Hematopoietic multipotent progenitor cell (in vitro differentiated cells): ENCODE measurements at regions not wholly inside any gene's neighbourhood (a gene's known extent, or its start where the extent isn't known, plus 50 kb on each side); places are given as distances from the start of the nearest gene placed in this dataset.
A peak's percentile ranks its signal among the peaks of the same experiment; 100 is the strongest.
"Not testable (repeated sequence)": the region's sequence is repeated elsewhere in the genome, so short reads cannot be mapped to it uniquely, and the experiment has no call there.

Source experiments
- DNase-seq, 3 donors: peaks; one replicate each; pipeline ENCODE4 v3.0.0-alpha.2; 2011 to 2015; ENCODE audit warnings: low read depth in 2 of 3, low spot score in 2 of 3

DNA sequence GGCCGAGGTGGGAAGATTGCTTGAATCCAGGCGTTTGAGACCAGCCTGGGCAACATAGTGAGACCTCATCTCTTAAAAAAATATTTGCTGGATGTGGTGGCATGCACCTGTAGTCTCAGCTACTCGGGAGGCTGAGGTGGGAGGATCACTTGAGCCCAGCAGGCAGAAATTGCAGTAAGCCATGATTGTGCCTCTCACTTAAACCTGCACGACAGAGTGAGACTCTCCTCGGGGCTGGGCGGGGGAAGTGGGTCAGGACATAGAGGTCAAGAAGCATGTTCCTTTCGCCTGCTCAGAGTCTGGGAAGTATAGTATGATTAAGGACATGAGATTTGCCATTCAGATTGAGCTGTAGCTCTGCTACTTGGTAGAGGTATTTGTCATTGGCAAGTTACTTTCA lies 52.3 kb downstream of the SEPTIN7 start:
- not testable (repeated sequence) for DNase-seq

DNA sequence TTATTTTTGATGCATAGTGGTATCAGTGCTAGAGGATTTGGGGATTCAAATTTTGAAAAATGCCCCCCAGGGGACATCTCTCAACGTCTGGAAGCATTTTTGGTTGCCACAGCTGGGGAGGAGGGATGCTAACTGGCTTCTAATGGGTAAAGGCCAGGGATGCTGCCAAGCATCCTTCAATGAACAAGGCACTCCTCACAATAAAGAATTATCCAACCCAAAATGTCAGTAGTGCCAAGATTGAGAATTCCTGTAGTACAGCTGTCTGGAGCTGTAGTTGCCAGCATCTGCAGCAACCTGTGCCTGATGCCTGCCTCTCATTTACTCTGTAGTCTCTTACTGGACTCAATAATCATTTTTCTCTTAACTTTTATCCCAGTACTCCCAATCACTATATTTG lies 53.5 kb downstream of the SEPTIN7 start:
- no peak for DNase-seq

- no peak for DNase-seq
Observed at GRCh38 chr7:35856175-35856574, 55.3 kb downstream of the SEPTIN7 start.

GRCh38 chr7:35860664-35861063 lies 59.8 kb downstream of the SEPTIN7 start:
- DNase-seq: no peak

- DNase-seq: no peak
Observed at GRCh38 chr7:35865287-35865686, 64.4 kb downstream of the SEPTIN7 start.

DNA sequence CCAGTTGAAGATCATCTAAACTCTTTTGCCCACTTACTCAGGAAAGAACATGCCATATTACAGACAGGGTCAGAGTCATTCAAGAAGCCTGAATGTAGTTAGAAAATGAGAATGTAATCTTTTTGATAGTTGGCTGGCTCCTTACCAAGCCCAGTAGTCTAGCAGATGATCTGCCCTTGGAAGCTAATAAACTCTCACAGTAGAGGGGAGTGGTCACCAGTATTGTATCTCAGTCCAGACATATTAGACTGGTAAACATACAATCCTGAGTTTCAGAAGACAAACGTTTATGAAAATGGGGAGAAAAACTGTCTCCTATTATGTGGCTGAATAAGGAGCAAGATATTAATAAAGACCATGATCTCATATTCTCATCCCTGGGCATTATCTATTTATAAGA lies 65.3 kb downstream of the SEPTIN7 start:
- DNase-seq: no peak

GRCh38 chr7:35869117-35869516 lies 68.3 kb downstream of the SEPTIN7 start:
- peak in 1 of 3 donors; percentile 32 for DNase-seq

GRCh38 chr7:35869810-35870209 lies 69.0 kb downstream of the SEPTIN7 start:
- no peak for DNase-seq

DNA sequence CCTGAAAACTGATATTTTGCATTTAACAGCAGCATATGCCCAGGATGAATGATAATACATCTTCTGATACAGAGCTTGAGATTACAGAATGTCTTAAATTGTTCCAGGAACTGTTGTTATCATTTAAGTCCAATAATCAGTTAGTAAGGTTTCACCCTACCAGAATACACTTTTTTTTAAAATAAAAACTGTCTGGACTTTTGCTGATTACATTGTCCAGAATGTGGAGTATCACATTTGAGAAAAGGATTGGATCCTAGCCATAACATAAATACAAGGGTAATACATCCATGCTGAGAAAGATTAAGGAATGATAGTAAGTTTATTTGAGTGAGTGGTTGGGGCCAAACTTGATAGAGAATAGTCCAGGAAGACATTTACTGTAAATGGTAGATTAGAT lies 71.0 kb downstream of the SEPTIN7 start:
- no peak for DNase-seq

GRCh38 chr7:35874886-35875285 lies 74.0 kb downstream of the SEPTIN7 start:
- no peak for DNase-seq

DNA sequence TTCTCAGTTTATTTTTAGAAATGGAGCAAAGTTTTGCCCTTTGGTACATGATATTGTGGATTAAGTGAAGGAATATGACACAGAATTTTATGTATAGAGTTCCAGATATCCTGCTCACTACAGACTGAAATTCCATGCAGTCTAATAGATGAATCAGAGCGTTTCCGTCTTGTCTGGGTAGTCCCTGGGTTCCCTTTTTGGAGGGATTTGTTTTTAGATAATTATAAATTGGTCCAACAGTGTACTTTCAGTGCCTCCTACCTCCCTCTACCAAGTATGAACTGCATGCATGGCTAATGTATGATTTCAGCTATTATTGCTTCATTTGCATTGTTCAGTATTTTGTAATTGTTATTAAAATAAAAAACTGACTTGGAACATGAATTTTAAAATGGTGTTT lies 74.4 kb downstream of the SEPTIN7 start:
- no peak for DNase-seq

- DNase-seq: no peak
Observed at GRCh38 chr7:35878351-35878750, 77.5 kb downstream of the SEPTIN7 start.

GRCh38 chr7:35887430-35887829 lies 86.6 kb downstream of the SEPTIN7 start:
- not testable (repeated sequence) for DNase-seq

GRCh38 chr7:35889001-35889400 lies 88.1 kb downstream of the SEPTIN7 start:
- DNase-seq: no peak

DNA sequence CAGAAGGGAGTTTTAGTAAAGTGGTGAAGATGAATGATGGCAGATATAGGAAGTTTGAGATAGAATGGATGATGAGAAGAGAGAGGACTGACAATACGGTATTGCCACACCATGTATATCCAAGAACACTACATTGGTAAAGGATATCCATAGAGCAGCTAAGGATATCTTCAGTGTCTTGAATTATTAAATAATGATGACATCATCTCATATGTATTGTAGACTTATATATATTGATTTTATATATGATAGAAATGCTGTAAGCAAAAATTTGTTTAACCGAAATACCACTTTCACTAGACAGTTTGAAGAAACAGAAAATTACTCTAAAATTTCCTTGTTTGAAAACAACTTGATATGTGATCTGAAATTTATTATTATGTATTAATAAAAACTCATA lies 89.0 kb downstream of the SEPTIN7 start:
- DNase-seq: no peak

DNA sequence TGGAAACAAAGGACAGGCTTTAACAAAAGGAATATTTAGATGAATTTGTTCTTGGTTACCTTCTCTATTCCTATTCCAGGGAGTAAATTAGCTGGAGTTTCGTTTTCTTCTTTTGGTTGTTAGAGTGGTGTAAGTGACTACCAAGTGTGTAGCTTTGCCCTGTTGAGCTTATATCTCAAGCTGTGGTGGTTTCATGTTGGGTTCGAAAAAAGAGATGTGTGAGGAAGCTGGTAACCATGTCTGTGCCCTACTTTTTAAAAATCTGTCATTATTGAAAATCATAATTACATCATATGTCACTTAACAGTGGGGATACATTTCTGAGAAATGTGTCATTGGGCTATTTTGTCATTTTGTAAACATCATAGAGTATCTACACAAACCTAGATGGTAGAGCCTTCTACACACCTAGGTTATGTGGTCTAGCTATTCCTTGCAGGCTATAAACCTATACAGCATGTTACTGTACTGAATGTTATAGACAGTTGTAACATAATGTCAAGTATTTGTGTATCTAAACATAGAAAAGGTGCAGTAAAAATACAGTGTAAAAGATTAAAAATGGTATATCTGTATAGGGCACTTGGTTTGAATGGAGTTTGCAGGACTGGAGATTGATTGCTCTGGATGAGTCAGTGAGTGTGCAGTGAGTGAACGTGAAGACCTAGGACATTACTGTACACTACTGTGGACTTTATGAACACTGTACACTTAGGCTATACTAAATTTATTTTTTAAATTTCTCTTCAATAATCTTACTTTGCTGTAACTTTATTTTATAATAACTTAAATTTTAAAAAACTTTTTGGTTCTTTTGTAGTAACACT lies 90.4 kb downstream of the SEPTIN7 start:
- no peak for DNase-seq

- DNase-seq: no peak
Observed at GRCh38 chr7:35893649-35894048, 92.8 kb downstream of the SEPTIN7 start.

- no peak for DNase-seq
Observed at GRCh38 chr7:35894721-35895120, 93.9 kb downstream of the SEPTIN7 start.

DNA sequence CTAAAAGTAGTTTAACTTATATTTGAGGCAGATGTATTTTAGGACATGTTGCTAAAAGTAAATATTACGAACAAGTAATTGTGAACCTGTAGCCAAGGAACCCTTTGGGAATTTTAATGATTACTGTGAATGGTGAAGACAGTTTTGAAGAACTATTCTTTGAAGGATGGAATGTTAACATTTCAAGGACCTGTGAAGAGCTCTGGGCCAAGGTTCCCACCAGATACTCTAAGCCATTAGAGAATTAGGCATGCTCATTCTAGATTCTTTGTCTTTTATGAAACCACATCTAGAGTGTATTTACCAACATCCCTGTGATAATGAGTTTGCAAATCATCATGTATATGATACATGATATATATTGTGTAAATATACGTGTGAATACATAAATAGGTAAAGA lies 99.8 kb downstream of the SEPTIN7 start:
- no peak for DNase-seq

GRCh38 chr7:35905555-35905954 lies 104.7 kb downstream of the SEPTIN7 start:
- no peak for DNase-seq

GRCh38 chr7:35906191-35906908 lies 105.5 kb downstream of the SEPTIN7 start:
- peak; percentile 49 to 87 (median 71) for DNase-seq
